ENCODE measurements at regions not wholly inside any gene's neighbourhood (a gene's known extent, or its start where the extent isn't known, plus 50 kb on each side); places are given as distances from the start of the nearest gene placed in this dataset.

DNA sequence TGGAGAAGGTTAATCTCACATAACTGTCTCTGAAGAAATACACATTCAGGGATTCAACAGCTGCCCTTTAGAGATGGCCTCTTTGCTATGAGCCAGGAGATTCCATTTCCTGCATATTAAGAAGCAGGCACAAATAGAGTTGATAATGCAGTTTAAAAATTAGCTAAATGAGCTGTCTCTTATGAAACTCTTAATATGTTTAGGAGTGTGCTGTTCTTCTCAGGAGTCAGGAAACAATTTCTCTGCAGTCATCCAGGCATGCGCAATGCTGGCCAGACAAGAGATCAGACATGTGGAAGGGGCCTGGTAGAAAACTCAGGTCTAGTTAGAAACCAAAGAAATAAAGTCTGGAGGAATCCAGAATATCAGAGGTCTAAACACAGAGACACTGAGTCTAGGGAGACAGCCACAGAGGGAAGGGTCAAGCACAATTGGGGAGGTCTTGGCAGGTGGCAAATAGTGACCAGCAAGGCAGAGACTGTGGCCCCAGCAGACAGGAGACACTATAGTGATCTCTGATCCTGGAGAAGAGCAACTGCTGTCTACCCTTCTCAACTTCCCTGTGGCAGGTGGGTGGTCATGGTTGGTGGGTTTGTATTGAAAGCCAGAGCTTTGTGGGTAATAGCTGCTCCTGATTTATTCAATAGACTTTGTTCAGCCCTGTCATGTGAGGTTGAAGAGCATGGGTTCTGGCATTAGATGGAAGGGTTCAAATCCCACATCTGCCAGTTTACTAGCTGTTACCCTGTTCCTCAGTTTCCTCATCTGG, 185.8 kb upstream of the RMST start:
- DNase-seq: no peak

DNA sequence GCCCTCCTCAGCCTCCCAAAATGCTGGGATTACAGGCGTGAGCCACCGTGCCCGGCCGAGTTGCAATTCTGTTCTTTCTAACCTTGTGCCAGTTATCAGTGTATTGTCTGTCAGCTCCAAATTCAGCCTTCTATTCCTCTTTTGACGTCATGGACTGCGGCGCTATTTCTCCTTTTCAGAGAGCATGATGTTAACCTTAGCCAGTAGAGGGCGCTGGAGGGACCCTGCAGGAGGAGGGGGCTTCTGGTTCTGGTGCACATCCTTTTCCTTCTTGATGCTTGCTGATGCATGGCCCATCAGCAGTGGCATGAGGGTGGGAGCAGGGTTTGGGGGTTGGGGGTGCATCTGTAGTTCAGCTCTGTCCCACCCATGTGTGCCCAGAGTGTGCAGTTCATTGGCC, 179.3 kb upstream of the RMST start:
- no peak for DNase-seq

GRCh38 chr12:97288531-97288930, 174.1 kb upstream of the RMST start:
- no peak for DNase-seq

GRCh38 chr12:97292588-97292987, 170.0 kb upstream of the RMST start:
- no peak for DNase-seq

DNA sequence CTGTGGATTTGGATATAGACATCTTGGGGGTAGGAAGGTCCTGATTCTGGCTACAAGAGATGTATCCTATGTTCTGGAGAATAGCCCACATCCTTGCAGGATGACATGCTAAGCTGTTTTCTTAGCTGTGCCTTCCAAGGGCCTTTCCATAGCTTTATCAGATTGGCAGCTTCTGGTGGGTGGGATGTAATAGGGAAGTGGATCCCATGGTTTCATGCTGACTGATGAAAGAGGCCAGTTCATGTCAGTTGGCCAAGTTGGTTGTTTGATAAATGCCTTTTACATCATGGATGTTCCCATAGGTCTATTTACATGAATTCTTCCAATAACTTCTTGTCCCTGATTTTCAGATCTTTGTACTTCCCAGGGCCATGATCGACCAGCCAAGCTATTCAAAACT, 169.1 kb upstream of the RMST start:
- no peak for DNase-seq

GRCh38 chr12:97299847-97300246, 162.8 kb upstream of the RMST start:
- DNase-seq: no peak

- DNase-seq: no peak
These were observed 162.2 kb upstream of the RMST start for GRCh38 chr12:97300431-97300830.

GRCh38 chr12:97300891-97301290, 161.7 kb upstream of the RMST start:
- no peak for DNase-seq

- DNase-seq: no peak
These were observed 161.0 kb upstream of the RMST start for GRCh38 chr12:97301576-97301975.

- DNase-seq: no peak
These were observed 157.0 kb upstream of the RMST start for GRCh38 chr12:97305651-97306050.

- no peak for DNase-seq
These were observed 156.5 kb upstream of the RMST start for GRCh38 chr12:97306147-97306546.

DNA sequence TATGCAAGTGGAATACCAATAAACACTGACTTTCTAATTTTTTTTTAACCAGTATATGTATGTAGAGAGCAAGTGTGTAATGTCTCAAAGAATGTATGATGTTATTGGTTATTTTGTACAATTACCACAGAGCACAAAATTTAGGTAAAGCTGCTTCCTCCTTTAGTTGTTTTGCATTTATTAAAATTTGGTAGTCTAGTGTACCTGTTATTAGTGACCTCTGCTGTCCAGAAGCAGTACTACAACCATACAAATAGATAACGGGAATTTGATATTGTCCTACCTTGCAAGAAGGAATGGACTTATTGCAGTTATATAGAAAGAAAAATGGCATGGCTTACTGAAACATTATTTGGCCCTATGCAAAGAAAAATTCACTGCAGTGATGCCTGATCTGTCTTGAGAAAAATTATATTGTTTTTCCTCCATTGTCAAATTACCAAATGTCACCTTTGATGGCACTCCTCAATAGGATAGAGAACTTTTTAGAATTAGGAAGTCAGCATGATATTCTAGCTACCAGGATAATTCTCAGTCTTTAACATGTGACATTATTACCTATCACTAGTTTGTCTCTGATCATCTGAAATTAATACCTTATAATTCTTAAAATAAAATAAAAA, 153.9 kb upstream of the RMST start:
- DNase-seq: no peak

- no peak for DNase-seq
These were observed 152.7 kb upstream of the RMST start for GRCh38 chr12:97309921-97310320.

- no peak for DNase-seq
These were observed 150.0 kb upstream of the RMST start for GRCh38 chr12:97312570-97313135.

- no peak for DNase-seq
These were observed 149.0 kb upstream of the RMST start for GRCh38 chr12:97313471-97314190.

DNA sequence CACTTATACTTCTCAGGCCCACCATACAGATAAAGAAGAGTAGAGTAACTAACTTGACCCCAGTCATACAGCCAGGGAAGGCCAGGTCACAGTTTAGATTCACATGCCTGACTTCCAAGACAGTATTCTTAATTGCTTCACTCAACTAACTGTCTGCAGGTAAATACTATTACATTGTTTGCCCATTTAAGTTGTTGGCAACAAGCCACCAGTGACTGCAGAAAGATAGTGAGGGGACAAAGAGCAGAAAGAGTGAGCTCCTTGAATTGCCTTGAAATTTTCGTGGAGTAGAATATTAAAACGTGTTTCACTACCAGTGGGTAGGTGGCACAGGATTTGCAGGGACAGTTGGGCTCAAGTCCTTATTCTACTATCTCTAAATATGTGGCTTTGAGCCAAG, 146.3 kb upstream of the RMST start:
- DNase-seq: no peak

DNA sequence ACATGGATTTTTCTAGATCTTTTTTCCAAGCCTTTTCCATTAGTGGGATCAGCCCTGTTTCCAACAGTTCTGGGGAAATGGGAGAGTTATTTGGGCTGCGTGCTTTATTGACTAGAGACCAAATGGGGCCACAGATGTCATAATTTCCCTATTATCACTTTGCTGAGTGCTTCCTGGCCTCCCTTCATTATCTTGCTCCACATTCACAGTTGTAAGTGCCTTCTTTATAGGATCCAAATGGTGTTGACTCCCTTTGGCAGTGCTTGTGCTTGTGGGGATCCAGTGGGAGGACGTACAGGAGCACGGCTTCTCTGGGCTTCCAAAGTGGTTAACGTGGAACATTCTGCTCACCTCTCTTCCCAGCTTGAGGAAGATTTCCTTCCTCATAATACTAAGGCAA, 141.0 kb upstream of the RMST start:
- DNase-seq: no peak

GRCh38 chr12:97322388-97322787, 140.2 kb upstream of the RMST start:
- no peak for DNase-seq

- DNase-seq: no peak
These were observed 139.4 kb upstream of the RMST start for GRCh38 chr12:97323154-97323553.

DNA sequence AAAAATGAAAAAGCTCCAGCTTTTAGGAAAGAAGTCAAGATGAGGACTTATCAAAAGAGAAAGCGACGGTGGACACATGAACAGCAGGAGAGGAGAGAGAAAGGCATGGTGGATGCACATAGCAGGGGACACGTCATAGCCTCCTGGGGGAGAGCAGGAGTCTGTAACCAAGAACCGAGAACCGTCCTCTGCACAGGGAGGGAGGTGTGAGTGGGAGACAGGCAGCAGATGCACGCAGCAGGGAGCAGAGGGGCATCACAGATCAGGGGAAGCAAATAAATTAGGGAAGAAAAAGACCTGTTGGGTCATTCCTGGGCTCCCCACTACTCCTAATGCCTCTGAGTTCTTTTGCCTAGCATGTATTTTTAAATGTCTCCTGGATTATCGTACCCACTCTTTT, 138.1 kb upstream of the RMST start:
- DNase-seq: no peak

DNA sequence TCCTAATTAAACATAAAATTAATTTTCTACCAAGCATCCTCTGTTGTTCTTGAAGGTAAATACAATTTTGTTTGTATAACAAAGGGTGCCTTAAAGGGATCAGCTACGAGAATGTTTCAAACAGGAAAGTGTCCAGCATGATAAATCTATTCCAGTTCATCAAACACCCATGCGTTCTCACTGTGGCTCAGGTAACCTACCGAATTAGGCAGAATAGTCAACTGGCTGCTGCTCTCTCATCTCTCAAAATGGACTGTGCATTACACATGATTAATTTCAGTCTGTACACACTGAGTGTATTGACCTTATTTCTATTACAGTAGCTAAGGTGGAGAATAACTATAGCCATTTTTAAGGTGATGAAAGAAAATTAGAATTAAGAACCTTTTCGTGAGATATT, 127.5 kb upstream of the RMST start:
- no peak for DNase-seq

GRCh38 chr12:97336900-97337751, 125.5 kb upstream of the RMST start:
- no peak for DNase-seq

DNA sequence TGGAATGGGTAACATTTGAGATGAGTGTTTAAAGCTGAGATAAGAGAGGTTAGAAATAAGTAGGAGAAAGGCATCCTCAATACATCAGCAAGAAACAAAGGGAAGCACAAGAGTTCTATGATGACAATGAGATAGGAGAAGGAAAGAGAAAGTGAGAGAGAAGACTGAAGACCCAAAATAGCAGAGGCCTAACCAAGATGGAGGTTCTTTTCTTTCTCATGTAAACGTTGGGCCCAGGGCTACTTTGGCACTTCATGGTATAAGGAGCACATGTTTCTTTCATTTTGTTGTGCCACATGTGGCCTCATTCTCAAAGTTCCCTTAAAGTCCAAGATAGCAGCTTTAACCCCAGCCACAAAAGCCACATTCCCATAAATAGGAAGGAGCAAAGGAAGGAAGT, 120.5 kb upstream of the RMST start:
- DNase-seq: no peak
